GM12872 (cell line): ENCODE measurements at regions not wholly inside any gene's neighbourhood (a gene's known extent, or its start where the extent isn't known, plus 50 kb on each side); places are given as distances from the start of the nearest gene placed in this dataset.

Experiments used
- TF ChIP-seq, protein P1 (sequence below): IDR thresholded peaks from 3 replicates; pipeline ENCODE4 v1.5.1; 2011; ENCODE audit warnings: low read depth, mild to moderate bottlenecking, low read length, moderate library complexity; ENCODE audit not compliant: insufficient read depth

DNA sequence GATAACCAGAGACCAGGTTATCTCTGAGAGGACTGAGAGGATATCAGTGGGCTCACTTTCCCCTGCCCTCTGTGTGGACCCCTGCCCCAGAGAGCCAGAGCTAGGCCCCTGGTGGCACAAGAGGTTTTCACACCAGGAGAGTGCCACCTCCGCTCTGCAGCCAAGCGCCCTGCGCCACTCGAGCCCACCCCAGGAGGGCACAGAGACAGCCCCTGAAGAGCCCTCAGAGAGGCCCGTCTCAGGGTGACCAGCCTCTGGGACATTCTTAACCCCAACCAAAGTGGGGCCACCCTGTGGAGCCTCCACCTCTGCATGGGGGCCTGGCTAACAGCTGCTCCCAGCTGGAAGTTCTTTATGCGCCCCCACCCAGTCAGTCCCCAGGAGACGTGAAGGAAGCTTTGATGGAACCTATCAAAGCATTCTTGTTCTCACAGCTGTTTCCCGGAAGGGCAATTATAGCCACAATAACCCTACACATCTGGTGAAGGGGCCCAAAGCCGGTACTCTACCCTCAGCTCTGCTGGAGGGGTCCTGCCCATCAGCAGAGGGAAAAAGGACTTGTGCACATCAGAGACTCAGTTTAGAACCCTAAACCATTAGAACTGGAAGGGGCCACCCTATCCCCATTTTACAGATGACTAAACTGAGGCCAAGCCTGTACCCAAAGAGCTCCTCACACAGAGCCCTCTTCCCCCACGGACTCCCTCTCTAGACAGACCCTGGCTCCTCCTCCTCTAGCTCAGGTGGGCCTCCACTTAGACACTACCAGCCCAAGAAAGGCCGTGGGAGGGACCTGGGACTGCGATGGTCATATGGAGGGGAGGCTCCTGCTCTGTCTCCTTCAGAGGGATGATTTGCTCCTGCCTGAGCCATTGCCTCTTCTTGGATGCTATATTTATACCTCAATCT lies 101.1 kb downstream of the ZFP36L2 start:
- TF ChIP-seq, protein P1, sequence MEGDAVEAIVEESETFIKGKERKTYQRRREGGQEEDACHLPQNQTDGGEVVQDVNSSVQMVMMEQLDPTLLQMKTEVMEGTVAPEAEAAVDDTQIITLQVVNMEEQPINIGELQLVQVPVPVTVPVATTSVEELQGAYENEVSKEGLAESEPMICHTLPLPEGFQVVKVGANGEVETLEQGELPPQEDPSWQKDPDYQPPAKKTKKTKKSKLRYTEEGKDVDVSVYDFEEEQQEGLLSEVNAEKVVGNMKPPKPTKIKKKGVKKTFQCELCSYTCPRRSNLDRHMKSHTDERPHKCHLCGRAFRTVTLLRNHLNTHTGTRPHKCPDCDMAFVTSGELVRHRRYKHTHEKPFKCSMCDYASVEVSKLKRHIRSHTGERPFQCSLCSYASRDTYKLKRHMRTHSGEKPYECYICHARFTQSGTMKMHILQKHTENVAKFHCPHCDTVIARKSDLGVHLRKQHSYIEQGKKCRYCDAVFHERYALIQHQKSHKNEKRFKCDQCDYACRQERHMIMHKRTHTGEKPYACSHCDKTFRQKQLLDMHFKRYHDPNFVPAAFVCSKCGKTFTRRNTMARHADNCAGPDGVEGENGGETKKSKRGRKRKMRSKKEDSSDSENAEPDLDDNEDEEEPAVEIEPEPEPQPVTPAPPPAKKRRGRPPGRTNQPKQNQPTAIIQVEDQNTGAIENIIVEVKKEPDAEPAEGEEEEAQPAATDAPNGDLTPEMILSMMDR, result no peak

DNA sequence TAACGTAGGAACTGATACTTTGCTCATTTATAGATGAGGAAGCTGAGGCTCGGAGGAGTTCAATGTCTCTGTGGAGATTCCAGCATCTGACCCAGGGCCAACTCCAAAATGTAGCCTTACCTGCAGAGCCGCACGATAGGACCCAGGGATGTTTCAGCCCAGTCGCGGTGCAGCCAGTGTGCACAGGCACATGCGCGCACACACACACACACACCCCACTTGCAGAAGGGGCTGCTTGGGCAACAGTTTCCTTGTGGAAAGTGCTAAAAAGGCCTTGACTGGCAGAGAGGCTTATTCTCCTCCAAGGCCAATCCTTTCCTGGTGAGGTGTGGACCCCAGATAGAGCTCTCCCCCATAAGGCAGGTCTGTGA lies 101.7 kb downstream of the ZFP36L2 start:
- TF ChIP-seq, protein P1, result no peak

DNA sequence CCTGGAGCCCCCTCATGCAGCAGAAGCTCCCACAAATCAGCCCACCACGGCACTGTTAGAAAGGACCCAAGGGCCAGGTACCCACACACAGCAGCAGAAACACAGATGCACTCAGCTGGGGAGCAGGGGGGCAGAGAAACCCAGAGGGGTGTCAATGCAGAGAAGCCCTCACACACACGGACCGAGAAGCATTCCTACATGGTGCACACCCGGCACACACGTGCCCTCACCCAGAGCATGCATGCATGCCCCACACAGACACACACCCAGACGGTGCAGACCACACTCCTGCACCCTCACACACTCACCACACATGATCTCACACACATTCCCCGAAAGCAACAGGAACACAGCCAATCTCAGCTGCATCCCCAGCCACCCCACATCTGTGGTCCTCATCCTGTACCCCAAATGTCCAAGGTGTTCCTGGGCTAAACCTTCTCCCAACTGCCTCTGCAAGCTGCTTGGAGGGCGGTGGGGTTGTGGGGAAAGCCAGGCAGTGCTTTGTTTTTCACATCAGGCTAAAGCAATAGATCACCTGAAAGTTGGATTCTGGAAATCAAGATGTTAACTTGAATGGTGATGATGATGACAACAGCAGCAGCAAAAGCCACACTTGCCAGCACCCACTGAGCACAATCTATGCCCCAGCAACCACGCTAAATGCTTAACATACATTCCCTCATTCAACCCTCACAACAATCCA lies 102.3 kb downstream of the ZFP36L2 start:
- TF ChIP-seq, protein P1, result no peak

DNA sequence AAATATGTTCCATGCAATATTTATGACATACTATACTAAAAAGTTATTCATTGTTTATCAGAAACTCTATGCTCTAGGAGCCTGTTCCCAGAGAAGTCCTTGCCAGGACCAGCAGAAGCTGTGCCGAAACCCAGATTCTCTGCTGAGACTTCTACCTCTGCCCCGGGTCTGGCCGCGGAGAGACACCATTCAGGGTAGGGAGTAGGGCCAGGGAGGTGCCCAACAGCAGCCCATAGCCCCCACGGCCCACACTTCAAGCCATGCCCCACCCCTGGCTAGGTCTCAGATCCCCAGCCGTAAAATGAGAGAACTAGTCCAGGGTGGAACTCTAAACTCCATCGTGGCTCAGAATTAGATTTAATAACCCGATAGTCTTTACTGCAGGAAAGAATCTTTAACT lies 102.9 kb downstream of the ZFP36L2 start:
- TF ChIP-seq, protein P1, result no peak

DNA sequence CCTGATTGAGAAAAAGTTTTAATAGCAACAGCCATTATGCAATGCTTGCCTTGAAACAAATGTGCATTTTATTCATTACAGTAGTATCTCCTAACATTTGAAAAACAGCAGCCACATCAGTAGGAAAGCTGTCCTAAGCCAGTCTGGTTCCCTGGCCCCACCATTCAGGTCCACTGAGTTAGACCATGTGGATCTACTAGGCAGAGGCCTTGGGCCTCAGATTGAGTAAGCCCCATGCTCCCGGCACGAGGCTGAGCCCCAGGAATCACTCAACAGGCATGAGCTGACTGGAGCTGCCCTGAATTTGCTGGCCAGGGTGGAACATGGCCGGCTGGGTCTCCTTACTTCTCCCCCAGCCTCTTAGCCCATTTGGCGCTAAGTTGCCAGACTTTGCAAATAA lies 103.4 kb downstream of the ZFP36L2 start:
- TF ChIP-seq, protein P1, result no peak

DNA sequence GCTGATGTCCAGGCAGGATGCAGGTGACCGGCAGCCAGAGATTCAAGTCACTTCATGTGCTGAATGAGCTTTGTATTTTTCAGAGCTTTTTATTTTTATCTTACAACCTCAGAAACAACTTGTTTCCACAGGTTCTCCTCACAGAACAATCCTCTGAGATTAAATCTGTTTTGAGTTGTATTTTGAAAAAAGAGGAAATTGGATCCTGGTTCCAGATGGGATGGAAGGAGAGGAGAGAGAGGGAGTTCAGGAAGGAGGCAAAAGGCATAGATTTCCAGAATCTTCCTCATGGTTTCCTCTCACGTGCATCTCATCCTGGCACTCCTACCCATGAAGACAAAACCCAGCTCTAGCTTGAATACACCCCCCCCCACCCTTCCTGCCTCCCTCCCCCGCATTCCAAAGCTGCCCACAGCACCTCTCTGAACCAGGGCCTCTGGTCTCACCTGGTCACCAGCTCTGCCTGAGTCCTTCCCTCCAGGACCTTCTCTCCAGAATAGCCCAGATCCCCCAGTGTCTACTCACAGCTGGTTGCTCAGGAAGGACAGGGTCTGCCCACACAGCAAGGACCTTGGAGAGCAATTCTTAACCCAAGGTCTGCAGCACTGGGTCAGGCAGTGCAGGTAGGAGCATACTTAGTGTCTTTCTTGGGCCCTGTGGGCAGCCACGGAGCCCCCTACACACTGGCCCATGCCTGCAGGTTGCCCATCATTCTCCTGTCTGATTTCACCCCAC lies 104.7 kb downstream of the ZFP36L2 start:
- TF ChIP-seq, protein P1, result no peak

DNA sequence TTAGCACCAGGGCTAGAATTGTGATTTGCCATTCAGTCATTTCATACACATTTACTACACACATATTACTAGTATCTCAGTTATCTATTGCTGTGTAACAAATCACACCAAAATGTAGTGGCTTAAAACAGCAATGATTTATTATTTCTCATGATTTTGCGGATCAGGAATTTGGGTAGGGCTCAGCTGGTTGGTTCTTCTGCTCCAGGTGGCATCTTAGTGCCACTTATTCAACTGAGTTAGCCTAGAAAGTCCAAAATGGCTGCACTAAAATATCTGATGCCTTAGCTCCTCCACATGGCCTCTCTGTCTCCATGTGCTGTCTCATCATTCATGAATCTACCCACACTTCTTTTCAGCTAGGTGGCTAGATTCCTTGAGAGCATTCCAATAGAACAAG lies 107.1 kb downstream of the ZFP36L2 start:
- TF ChIP-seq, protein P1, result no peak
